ENCODE measurements at regions not wholly inside any gene's neighbourhood (a gene's known extent, or its start where the extent isn't known, plus 50 kb on each side); places are given as distances from the start of the nearest gene placed in this dataset.

DNA sequence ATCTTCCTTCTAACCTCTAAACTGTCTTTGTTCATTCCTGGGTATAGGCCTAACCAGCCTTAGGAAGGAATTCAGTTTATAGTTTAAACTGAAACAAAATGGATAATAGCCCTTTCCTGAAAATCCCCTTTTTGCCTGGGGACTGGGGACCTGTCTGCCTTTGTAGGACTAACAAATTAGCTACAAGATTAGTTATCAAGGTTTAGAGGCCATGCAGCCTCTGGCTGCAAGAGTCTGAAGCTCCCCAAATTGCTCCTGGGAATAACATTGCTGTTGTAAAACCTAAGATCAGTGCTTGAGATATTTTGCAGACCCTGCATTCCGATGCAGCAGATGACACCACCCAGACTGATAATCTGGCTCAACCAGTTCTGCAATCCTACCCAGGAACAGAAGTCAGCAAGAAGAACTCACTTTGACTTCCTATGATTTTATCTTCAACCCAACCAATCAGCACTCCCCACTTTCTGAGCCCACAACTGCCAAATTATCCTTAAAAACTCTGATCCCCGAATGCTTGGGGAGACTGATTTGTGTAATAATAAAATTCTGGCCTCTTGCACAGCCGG, 96.6 kb upstream of the ETV3 start:
- no peak for DNase-seq
- ATAC-seq (ENCODE audit: poor library complexity): no peak
- no peaks in the 10 kb centered on the region for H3K4me1 ChIP-seq (ENCODE audit: insufficient read depth, low read length)
- H3K4me1 Mint-ChIP-seq (ENCODE audit: low read depth): no peaks in the 10 kb centered on the region
- H3K27me3 ChIP-seq (ENCODE audit: control insufficient read depth in 1 of 2, insufficient read depth in 2 of 2, low read length in 2 of 2): peaks cover 5 to 7% of the 10 kb centered on the region in 2 experiments
- H3K4me3 Mint-ChIP-seq: no peak overlapping the region
- intact Hi-C loops (cut with DNase I, micrococcal nuclease): no loop called here
- H3K36me3 ChIP-seq (ENCODE audit: insufficient read depth, low read length): no peaks in the 10 kb centered on the region
- no peak overlapping the region for H3K27ac Mint-ChIP-seq
- no peaks in the 10 kb centered on the region for H3K9me3 ChIP-seq (ENCODE audit: control insufficient read depth in 1 of 2, insufficient read depth in 1 of 2, low read length in 2 of 2)
- ChIA-PET POLR2A (no interaction called here), CTCF (no interaction called here)
- no peak overlapping the region for H3K4me3 ChIP-seq (ENCODE audit: low read length)
- no peaks in the 10 kb centered on the region for H3K9me3 Mint-ChIP-seq
- H3K36me3 Mint-ChIP-seq (ENCODE audit: low read depth): no peaks in the 10 kb centered on the region
- peaks cover 22% of the 10 kb centered on the region for H3K27me3 Mint-ChIP-seq
- H3K27ac ChIP-seq (ENCODE audit: low read depth in 1 of 2, low read length in 2 of 2): no peak overlapping the region
- TF ChIP-seq, protein P1, sequence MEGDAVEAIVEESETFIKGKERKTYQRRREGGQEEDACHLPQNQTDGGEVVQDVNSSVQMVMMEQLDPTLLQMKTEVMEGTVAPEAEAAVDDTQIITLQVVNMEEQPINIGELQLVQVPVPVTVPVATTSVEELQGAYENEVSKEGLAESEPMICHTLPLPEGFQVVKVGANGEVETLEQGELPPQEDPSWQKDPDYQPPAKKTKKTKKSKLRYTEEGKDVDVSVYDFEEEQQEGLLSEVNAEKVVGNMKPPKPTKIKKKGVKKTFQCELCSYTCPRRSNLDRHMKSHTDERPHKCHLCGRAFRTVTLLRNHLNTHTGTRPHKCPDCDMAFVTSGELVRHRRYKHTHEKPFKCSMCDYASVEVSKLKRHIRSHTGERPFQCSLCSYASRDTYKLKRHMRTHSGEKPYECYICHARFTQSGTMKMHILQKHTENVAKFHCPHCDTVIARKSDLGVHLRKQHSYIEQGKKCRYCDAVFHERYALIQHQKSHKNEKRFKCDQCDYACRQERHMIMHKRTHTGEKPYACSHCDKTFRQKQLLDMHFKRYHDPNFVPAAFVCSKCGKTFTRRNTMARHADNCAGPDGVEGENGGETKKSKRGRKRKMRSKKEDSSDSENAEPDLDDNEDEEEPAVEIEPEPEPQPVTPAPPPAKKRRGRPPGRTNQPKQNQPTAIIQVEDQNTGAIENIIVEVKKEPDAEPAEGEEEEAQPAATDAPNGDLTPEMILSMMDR (IDR thresholded peaks at IDR 0.05): no peak

DNA sequence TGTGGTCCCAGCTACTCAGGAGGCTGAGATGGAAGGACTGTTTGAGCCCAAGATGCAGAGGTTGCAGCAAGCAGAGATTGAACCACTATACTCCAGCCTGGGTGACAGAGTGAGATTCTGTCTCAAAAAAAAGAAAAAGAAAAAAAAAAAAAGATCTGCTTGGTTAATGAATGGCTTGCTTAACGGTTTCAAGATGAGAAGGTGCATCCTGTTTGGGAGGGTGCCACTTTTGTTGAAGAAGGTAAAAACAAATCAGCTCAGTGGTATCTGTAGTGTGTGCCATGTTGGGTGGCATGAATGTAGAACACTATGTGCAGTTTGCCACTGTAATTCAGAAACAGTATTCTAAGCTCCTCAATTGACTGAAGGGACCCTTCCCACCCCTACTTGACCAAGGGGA, 94.9 kb upstream of the ETV3 start:
- POLR2A ChIA-PET: no interaction called here
- DNase-seq (no peak), ATAC-seq (ENCODE audit: poor library complexity) (no peak)
- intact Hi-C loops (cut with DNase I, micrococcal nuclease): no loop called here
- H3K36me3 Mint-ChIP-seq (ENCODE audit: low read depth): no peaks in the 10 kb centered on the region
- no peak overlapping the region for H3K27ac Mint-ChIP-seq
- H3K4me1 Mint-ChIP-seq (ENCODE audit: low read depth): no peaks in the 10 kb centered on the region
- H3K4me1 ChIP-seq (ENCODE audit: insufficient read depth, low read length): no peaks in the 10 kb centered on the region
- CTCF ChIA-PET: no interaction called here
- H3K27ac ChIP-seq (ENCODE audit: low read depth in 1 of 2, low read length in 2 of 2): no peak overlapping the region
- H3K9me3 ChIP-seq (ENCODE audit: control insufficient read depth in 1 of 2, insufficient read depth in 1 of 2, low read length in 2 of 2): no peaks in the 10 kb centered on the region
- TF ChIP-seq, protein P1 (IDR thresholded peaks at IDR 0.05): no peak
- H3K27me3 Mint-ChIP-seq: peaks cover 22% of the 10 kb centered on the region
- H3K9me3 Mint-ChIP-seq: no peaks in the 10 kb centered on the region
- peaks cover 5 to 12% of the 10 kb centered on the region in 2 experiments for H3K27me3 ChIP-seq (ENCODE audit: control insufficient read depth in 1 of 2, insufficient read depth in 2 of 2, low read length in 2 of 2)
- no peaks in the 10 kb centered on the region for H3K36me3 ChIP-seq (ENCODE audit: insufficient read depth, low read length)
- H3K4me3 ChIP-seq (ENCODE audit: low read length): no peak overlapping the region
- H3K4me3 Mint-ChIP-seq: no peak overlapping the region

DNA sequence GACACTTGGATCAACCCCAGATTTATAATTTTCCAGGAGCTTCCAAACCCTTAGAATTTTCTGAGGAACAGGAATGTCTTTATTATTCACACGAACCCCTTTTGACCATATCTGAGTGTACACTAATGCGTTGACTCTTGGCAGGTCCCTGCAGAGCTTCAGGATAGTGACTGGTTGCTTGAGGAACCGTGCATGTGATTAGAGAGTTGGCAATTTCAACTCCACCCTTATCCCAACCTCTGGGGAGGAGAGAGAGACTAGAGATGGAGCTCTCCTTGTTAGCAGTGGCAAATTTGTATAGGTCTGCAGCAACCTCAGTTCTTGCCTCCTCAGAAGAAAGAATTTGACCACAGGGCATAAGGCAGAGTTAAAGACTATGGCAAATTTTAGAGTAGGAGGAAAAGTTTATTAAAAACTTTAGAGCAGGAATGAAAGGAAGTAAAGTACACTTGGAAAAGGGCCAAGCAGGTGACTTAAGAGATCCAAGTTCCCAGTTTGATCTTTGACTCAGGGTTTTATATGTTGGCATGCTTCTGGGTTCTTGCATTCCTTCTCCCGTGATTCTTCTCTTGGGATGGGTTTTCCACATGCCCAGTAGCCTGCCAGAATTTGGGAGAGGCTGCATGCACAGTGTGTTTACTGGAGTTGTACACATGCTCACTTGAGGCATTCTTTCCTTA, 93.8 kb upstream of the ETV3 start:
- H3K36me3 Mint-ChIP-seq (ENCODE audit: low read depth): no peaks in the 10 kb centered on the region
- no peaks in the 10 kb centered on the region for H3K4me1 ChIP-seq (ENCODE audit: insufficient read depth, low read length)
- POLR2A ChIA-PET: no interaction called here
- H3K27me3 ChIP-seq (ENCODE audit: control insufficient read depth in 1 of 2, insufficient read depth in 2 of 2, low read length in 2 of 2): peaks cover 0 to 7% of the 10 kb centered on the region in 2 experiments
- CTCF ChIA-PET: no interaction called here
- intact Hi-C loops (cut with DNase I, micrococcal nuclease): no loop called here
- no peaks in the 10 kb centered on the region for H3K9me3 Mint-ChIP-seq
- H3K27me3 Mint-ChIP-seq: peaks cover 27% of the 10 kb centered on the region
- no peak overlapping the region for H3K27ac ChIP-seq (ENCODE audit: low read depth in 1 of 2, low read length in 2 of 2)
- no peaks in the 10 kb centered on the region for H3K36me3 ChIP-seq (ENCODE audit: insufficient read depth, low read length)
- no peaks in the 10 kb centered on the region for H3K9me3 ChIP-seq (ENCODE audit: control insufficient read depth in 1 of 2, insufficient read depth in 1 of 2, low read length in 2 of 2)
- H3K4me1 Mint-ChIP-seq (ENCODE audit: low read depth): no peaks in the 10 kb centered on the region
- TF ChIP-seq, protein P1 (IDR thresholded peaks at IDR 0.05): no peak
- no peak overlapping the region for H3K27ac Mint-ChIP-seq
- H3K4me3 Mint-ChIP-seq: no peak overlapping the region
- ATAC-seq (ENCODE audit: poor library complexity) (no peak), DNase-seq (no peak)
- H3K4me3 ChIP-seq (ENCODE audit: low read length): no peak overlapping the region
